Astrocyte of the hippocampus (primary cell): ENCODE measurements at regions not wholly inside any gene's neighbourhood (a gene's known extent, or its start where the extent isn't known, plus 50 kb on each side); places are given as distances from the start of the nearest gene placed in this dataset.
"Not testable (repeated sequence)": the region's sequence is repeated elsewhere in the genome, so short reads cannot be mapped to it uniquely, and the experiment has no call there.

Experiments used
- DNase-seq: peaks from one replicate; pipeline ENCODE4 v3.0.0; 2011; ENCODE audit warnings: low read depth, low spot score

DNA sequence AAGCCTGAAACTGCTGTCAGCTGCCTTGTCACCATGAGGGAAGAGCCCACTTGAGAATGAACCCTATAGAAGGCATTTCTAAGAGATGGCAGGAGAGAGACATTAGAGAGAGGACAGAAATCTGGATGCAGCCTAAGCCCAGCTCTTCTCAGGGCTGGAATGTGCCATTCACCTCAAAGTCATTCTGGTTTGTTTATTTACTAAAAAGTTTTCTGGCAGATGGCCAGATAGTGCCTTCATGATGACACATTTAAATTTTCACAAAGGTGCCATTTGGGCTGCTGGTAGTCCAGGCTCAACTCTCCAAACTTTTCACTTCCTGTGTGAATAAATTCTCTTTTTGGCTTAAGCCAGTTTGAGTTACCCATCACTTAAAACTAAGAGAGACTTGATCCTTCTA, 144.6 kb upstream of the ZNF366 start:
- peak; percentile 25 for DNase-seq

DNA sequence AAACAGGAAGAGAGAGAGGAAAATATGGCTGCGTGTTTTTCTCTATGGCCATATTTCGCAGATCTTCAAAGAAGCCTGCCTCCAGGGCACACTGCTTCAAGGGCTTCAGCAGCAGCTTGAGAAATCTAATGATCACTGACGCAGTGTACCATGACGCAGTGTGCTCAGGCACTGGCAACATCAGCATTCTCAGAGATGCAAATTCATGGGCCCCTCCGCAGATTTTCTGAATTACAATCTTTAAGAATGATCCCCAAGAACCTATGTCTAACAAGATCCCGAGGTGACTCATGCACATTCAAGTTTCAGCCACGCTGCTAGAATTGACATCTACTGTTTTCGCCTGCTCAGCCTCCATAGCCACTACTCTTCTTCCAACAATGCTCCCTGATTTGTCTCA, 143.9 kb upstream of the ZNF366 start:
- peak; percentile 22 for DNase-seq

DNA sequence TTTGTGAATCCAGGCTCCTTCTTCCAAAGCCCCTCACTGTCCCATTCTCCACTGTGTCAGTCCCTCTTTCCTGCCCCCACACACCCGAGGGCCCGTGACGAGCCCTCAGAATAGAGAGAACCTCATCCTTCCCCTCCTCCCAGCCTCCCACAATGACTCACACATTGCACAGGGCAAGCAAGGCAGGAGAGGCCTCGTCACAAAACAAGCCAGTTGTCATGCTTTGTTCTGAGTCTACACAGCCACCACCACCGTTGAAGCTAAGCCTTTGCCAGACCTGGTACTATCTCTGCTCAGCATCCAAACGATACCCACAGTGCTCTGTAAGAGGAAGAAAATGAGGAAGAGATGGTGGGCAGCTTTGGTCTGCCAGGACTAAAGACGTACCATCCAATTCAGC, 142.2 kb upstream of the ZNF366 start:
- peak; percentile 60 for DNase-seq

DNA sequence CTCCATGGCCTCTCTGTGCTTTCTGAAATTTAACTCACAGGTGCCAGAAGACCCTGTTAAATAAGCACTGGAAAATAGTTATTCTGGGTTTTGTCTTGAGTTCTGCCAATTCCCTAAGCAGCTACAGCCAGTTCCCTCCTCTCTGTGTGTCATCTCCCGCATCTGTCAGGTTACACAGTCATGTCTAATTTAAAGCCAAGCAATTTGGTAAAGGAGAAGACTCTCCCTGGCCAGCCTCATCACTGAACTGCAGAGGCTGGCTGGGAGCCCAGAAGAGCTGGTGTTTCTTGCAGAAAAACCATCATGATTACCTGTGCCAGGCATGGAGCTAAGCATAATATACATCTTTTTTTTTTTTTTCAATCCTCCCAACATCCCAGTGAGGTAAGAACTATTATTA, 141.3 kb upstream of the ZNF366 start:
- no peak for DNase-seq

DNA sequence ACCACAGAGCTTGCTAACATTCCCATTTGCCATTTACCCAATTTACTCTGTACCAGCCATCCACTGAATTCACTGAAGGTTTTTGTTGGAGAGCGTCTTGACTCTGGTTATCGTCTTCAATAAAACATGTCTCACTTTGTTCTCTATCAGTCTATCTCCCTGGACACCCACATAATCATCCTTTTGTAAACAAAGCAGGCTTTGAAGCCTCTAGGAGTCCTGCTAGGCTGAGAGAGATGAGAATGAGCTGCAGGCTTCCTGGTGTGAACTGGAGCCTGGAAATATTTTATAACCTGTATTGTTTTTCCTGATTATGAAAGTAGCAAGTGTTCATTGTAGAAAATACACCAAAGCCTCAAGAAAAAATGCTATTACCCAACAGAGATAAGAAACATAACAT, 140.6 kb upstream of the ZNF366 start:
- DNase-seq, result no peak

DNA sequence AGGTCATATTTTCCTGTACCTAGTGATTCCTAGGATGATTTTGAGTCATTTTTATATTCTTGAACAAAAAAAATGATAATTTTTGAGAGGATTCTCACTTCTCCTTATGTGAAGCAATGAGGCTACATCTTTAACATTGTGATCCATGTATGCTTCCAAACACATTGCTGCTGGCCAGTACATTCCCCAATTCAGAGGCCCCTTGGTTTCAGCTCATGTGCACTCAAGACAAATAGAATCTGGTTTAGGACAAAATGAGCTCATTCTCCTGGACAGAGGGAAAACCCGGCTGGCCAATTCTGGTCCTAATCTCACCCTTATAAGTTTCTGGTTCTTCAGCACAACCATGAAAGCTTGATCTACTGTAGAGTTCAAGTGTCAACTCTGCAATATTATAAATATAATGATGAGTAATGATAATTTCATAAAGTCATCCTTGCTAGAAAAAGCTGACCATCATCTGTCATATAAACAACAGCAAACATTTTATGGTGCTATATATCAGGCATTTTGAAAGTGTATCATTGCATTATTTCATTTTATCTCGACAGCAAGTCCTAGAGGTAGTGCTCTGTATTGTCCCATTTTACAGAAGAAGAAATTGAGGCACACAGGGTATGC, 139.1 kb upstream of the ZNF366 start:
- DNase-seq, result no peak

DNA sequence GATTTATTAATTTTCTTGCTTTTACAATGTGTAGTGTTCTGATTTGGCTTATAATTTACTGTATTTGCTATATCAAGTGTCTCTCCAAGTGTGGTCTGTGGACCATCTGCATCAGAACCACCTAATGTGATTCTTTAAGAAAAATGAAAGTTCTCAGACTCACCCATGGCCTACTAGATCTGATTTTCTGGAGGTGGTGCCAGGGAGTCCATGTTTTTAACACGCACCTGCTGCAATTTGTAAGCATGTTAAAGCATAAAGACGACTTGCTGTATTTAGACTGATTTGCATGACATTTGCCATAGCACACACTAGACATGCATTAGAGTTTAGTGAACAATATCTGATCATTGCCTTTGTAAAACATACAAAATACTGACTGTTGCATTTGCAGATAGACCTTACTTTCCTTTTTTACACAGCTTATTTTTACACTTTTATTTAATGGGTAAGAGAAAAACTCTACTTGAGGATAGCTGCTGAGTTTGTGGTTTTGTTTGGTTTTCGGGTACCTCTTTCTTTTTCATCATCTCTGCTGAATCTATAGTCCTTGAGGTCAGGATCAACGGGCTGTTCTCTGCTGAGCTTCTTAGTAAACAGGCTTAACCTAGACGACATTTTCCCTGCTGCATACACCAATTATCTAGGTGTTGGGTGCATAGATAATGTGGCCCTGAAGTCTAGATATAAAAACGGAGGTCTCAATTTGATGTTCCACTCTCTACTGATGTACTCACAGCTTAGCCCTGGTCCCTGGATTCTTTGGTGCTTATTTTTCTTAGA, 138.0 kb upstream of the ZNF366 start:
- no peak for DNase-seq

DNA sequence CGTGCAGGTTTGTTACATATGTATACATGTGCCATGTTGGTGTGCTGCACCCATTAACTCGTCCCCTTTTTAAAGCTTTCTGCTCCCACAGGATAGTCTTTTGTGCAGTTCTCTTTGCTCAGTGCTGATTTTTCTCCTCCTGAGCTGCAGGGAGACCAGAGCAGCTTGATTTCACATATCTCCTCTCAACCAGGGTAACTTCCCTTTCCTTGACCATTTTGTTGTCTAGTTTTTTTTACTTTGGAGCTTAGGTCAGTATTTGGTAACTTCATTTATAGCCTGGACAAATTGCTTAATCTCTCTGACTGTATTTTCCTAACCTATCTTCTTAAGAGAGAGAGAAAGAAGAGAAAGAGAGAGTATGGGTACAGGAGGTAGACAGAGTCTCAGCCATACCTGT, 137.1 kb upstream of the ZNF366 start:
- DNase-seq, result no peak

DNA sequence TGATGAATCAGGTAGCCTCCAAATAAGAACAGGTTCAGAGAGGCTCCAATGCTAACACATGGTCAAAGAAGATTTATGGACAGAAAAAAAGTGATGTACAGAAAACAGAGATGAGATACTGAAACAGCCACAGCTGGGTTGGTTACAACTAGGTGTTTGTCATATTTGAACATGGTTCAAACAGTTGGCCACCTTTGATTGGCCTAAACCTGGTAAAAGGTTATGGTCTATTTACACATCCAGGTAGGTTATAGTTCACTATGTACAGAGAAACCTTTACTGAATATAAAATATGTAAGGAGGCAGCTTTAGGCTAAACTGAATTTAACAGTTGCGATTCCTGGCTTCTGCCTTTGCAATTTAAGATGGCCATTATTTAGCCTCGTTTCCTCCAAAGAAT, 134.0 kb upstream of the ZNF366 start:
- no peak for DNase-seq

DNA sequence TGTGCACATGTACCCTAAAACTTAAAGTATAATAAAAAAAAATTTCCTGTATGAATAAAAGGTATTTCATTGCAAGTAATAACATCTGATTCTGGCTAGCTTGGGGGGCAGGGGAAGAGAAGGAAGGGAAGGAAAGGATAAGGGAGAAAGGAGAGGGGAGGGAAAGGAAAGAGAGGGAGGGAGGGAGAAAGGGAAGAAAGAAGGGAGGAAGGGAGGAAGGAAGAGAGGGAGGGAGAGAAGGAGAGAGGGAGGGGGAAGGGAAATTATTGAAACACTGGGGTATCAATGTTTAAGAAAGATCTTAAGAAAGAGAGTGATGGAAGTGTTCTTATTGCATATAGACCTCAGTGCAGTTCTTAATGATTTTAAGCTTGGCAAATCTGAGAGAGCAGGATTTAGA, 129.8 kb upstream of the ZNF366 start:
- DNase-seq, result no peak

DNA sequence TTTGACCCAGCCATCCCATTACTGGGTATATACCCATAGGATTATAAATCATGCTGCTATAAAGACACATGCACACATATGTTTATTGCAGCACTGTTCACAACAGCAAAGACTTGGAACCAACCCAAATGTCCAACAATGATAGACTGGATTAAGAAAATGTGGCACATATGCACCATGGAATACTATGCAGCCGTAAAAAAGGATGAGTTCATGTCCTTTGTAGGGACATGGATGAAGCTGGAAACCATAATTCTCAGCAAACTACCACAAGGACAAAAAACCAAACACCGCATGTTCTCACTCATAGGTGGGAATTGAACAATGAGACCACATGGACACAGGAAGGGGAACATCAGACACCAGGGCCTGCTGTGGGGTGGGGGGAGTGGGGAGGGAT, 129.4 kb upstream of the ZNF366 start:
- not testable (repeated sequence) for DNase-seq

DNA sequence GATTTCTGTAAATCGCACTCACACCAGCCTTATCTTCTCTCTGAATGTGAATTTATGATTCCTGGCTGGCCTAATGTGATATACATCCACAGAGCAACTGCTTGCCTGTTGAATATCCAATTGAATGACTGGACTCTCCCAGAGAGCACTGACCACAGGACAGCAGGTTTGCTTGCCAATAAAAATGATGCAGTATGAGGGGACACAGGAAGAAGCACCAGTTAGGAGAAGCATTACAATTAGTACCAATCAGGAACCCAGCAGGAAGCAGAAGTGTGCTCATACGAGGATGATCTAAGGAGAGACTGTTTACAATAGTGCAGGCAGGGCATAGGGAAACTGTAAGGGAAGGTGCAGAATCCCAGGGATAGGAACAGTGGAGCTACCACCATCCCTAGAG, 127.2 kb upstream of the ZNF366 start:
- DNase-seq, result no peak

DNA sequence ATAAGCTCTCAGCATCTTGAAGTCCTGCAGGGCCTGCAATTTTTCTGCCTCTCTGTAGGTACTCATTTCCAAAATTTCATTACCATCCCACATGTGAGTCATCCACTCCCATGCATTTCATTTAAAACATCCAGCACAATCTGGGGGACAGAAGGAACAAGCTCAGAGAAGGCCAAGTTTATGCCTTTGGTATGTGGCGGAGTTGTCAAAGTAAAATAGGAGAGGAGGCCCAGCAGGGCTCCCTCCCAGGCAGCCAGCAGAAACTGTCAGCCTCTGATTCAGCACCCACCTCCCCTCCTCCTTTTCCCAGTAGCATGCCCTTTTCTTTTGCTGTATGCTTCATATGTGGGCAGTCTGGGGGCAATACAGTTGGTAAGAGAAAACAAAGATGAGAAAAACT, 126.4 kb upstream of the ZNF366 start:
- DNase-seq, result peak; percentile 79

DNA sequence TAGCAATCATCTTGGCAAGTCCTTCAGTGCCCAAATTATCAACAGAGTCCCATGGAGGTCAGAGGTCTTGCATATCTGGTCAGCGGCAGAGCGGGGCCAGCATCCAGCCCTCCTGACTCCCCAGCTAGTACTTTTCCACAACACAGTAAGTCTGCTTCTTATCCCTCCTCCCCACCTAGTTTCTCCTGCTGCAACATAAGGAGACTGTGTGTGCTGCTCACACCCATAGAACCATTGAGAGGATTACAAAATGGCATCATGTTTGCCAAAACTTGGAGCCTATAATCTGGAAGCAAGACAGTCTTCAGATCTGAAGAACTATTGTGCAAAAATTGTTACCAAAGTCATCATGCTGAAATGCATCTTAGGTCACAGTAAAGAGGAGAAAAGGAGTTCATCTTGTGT, 125.8 kb upstream of the ZNF366 start:
- DNase-seq, result no peak

DNA sequence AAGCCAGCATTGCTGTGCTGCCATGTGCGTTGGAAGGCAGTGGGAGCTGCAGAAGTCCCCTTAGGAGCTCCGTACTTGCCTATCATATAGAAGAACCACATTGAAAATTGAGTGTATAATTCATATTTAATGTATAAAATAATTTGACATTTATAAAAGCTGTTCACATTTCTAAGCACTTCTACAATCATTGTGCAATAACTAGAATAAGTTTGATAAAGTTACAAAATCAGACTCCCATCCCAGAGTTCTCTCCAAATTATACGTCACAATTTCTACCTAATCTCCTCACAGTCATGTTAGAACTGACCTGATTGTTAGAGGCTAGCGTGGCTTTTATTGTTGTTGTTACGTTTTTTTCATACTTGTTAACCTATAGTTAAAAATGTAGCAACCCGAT, 123.5 kb upstream of the ZNF366 start:
- DNase-seq, result no peak

DNA sequence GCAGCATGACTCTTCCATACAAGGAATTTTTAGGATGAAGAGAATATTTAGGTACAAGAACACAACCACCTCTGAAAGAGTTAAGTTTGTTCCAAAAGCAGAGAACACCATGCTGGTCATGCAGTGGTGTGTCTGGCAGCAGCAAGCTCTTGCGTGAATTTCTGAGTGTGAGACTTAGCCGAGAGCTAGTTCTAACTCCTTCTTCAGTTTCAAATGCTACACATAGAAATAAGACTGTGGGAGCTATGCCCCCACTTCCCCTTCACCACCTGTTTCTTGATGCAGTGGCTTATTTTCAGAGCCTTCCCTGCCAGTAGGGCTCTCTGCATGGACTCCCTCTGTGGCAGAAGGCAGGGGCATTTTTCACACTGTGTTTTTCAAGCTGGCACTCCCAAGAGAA, 122.9 kb upstream of the ZNF366 start:
- no peak for DNase-seq

DNA sequence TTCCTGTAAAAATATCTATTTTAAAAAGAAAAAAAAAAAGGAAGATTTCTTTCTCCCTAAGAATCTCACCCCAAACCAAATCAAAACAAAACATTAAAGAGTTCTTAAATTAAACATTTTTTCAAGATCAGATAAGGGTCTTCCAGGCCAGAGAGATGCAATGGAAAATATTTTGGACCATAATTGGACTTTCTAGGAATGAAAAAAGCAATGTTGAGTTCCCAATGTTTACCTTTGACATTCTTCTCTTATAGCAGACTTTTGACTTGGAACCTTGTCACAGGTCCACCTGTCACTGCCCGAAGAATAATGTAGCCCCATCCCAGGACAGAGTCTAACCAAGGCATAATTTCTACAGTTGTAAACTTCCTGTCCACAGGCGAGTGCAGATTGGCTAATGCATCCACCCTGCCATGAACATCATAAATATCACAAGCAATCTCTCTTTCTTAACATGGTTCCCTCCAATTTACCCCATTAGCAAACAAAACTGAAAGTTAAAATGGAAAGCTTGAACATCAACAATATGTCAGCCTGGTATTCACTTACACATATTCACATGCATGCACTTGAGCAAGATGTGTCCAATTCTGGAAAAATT, 121.7 kb upstream of the ZNF366 start:
- DNase-seq, result no peak

DNA sequence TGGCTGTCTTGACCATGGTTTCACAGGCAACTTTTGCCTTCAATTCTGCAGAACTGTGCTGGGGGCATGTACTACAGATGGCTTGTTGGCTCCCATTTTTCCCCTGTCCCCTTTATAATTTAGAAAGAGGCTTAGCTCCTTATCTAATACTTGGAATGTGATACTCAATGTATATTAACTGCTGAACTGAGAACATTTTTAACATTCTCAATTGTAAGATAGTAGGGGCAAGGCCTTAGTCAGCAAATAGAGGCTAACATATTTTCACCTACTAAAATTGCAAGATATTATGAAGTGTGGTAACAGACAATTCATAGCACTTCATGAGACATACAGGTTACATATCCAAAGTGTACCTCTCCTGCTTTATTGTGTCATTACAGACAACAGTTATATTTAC, 118.1 kb upstream of the ZNF366 start:
- no peak for DNase-seq

DNA sequence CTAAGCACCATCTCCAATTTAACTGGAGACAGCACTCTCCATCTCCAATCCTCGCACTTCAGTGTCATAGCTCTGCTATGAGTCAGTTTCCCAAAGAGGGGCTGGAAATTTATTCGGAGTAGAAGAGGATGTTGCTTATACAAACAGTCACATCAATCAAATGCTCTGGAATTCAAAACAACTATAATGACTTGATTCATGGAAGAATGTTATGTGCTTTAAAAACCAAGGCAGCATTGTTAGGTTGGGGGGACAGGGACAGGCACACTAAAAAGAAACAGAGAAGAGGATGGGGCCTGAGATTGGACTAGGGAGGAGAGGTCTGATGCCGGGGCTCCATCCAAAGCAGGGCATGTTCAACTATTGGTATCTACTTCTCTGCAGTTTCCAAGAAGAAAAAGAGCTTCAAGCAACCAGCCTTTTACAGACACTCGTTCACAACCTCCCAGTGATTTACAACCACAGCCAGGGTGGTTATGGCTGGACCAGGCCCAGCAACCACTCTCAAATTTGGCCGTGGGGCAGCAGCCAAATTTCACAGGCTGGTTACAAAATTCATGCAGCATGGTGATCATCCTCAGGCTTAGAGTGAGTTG, 117.5 kb upstream of the ZNF366 start:
- peak; percentile 72 for DNase-seq

DNA sequence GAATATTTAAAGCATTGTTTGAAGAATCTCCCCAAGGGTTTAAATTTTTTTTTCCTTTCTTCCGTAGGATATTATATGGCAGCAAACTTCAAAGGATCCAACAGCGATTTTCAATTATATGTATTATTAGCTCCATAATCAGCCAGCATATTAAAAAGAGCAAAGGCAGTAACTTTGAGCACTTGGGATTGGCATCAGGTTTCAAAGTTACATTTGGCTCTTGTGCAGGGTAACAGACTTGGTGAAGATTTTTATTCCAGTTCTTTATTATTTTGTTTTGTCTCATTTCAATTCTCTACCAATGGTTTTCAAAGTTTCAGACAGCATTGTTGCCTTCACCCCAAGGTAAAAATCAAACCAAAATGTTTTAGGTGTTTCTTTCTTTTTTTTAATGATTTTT, 116.7 kb upstream of the ZNF366 start:
- no peak for DNase-seq

DNA sequence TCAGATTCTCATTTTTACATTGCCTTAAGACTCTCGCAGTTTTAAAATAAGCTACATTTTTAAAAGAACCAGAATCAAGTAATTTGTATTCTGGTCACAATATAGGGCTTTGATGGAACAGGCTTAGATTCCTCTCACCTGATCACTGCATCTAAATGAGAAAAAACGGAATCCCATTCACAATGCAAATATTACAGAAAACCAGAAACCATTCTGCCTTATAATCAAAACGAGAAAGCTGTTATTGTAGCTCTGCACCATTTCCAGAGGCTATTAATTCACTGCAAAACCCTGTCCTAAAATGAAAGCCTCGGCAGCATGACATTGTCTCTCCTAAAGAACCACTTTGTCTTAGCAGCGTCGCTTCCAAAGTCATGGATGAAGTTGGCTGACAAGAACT, 116.1 kb upstream of the ZNF366 start:
- DNase-seq, result no peak

DNA sequence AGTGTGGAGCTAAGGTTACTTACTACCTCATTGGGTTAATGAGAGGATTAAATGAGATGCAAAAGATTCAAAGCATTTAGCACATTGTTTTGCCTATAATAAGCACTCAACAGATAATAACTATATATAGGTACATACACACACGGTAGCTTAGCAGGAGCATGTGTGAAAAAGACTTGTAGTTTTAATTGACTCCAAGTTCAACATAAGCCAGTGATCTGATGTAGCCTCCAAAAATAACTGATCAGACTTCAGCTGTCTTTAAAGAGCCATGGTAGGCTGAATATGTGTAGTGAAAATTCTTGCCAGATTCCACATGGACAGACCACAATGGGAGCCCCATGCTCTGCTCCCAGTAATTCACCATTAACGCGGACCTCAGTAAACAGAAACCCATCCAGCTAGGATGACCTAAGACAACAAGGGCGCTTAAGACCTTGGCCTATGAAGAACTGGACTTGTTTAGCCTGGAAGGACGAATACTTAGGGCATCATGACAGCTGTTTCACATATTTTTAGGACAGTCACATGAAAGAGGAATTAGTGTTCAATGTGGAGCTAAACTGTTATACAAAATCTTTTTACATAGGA, 115.1 kb upstream of the ZNF366 start:
- DNase-seq, result no peak
